MM.1S (cell line): ENCODE measurements at regions not wholly inside any gene's neighbourhood (a gene's known extent, or its start where the extent isn't known, plus 50 kb on each side); places are given as distances from the start of the nearest gene placed in this dataset.

Experiments used
- DNase-seq: peaks from one replicate; pipeline ENCODE4 v3.0.0-alpha.2; 2015
- H2AFZ ChIP-seq: fragments of 300-600 bp; sonication (generic); 2 replicates; pipeline ENCODE4 v1.6.0; 2016; ENCODE audit warnings: antibody characterized with exemption, low read length
- H3F3A ChIP-seq: fragments of 300-600 bp; sonication (generic); 2 replicates; pipeline ENCODE4 v1.6.1; 2016; ENCODE audit warnings: mild to moderate bottlenecking, antibody characterized with exemption, low read length, moderate library complexity, mixed read lengths; ENCODE audit not compliant: insufficient read depth
- H3K27ac ChIP-seq: fragments of 300-600 bp; sonication (generic); 2 replicates; pipeline ENCODE4 v1.5.1; 2016; ENCODE audit warnings: mild to moderate bottlenecking, low read length
- H3K27me3 ChIP-seq: fragments of 300-600 bp; sonication (generic); replicated peaks from 2 replicates; pipeline ENCODE4 v1.6.0; 2016; ENCODE audit warnings: low read length; ENCODE audit not compliant: insufficient read depth
- H3K36me3 ChIP-seq: fragments of 300-600 bp; sonication (generic); replicated peaks from 2 replicates; pipeline ENCODE4 v1.6.1; 2016; ENCODE audit warnings: mild to moderate bottlenecking, low read length, mixed read lengths; ENCODE audit not compliant: insufficient read depth
- H3K4me1 ChIP-seq: fragments of 300-600 bp; sonication (generic); 2 replicates; pipeline ENCODE4 v1.6.1; 2016; ENCODE audit warnings: low read length, mixed read lengths
- H3K4me2 ChIP-seq: fragments of 300-600 bp; sonication (generic); 2 replicates; pipeline ENCODE4 v1.6.0; 2016; ENCODE audit warnings: low read depth, low read length
- H3K4me3 ChIP-seq: fragments of 300-600 bp; sonication (generic); 2 replicates; pipeline ENCODE4 v1.5.1; 2016; ENCODE audit warnings: low read length, mixed read lengths
- H3K79me2 ChIP-seq: fragments of 300-600 bp; sonication (generic); 2 replicates; pipeline ENCODE4 v1.6.1; 2016; ENCODE audit warnings: mixed run types, low read length, mixed read lengths
- H3K9ac ChIP-seq: fragments of 300-600 bp; sonication (generic); 2 replicates; pipeline ENCODE4 v1.6.1; 2016; ENCODE audit warnings: low read length, mixed read lengths
- H3K9me2 ChIP-seq: fragments of 300-600 bp; sonication (generic); replicated peaks from 2 replicates; pipeline ENCODE4 v1.6.1; 2016; ENCODE audit warnings: mild to moderate bottlenecking, low read length, mixed read lengths; ENCODE audit not compliant: insufficient read depth
- H3K9me3 ChIP-seq: fragments of 300-600 bp; sonication (generic); replicated peaks from 2 replicates; pipeline ENCODE4 v1.6.1; 2016; ENCODE audit warnings: mild to moderate bottlenecking, low read length, mixed read lengths; ENCODE audit not compliant: insufficient read depth
- H4K20me1 ChIP-seq: fragments of 300-600 bp; sonication (generic); 2 replicates; pipeline ENCODE4 v1.6.1; 2016; ENCODE audit warnings: mild to moderate bottlenecking, low read length, moderate library complexity, mixed read lengths; ENCODE audit not compliant: insufficient read depth
- CTCF ChIP-seq: fragments of 300-600 bp; sonication (generic); IDR thresholded peaks from 2 replicates; pipeline ENCODE4 v1.5.1; 2016; ENCODE audit warnings: antibody characterized with exemption, low read length, mixed read lengths
- EZH2 ChIP-seq: fragments of 300-600 bp; sonication (generic); optimal IDR thresholded peaks from 2 replicates; pipeline ENCODE3; 2017; ENCODE audit warnings: low read depth, mild to moderate bottlenecking, antibody characterized with exemption, low read length, mixed read lengths
- EZH2phosphoT487 ChIP-seq: fragments of 300-600 bp; sonication (generic); IDR thresholded peaks from 2 replicates; pipeline ENCODE4 v1.6.1; 2018; ENCODE audit warnings: antibody characterized with exemption, low read length

- DNase-seq: peak; percentile 85
- peak; percentile 43 for TF ChIP-seq CTCF
- TF ChIP-seq EZH2phosphoT487: no peak
- H2AFZ ChIP-seq: no peak overlapping the region
- peak overlapping the region; percentile 69 for H3K4me2 ChIP-seq
- H3K27ac ChIP-seq: peak overlapping the region; percentile 25; the same call in 1 of the 2 replicates
- no peak overlapping the region; the same call in 1 of the 2 replicates for H3K9ac ChIP-seq
- no peaks in the 10 kb centered on the region for H3K36me3 ChIP-seq
- H3K9me3 ChIP-seq: no peaks in the 10 kb centered on the region
- H4K20me1 ChIP-seq: no peaks in the 10 kb centered on the region
- H3K79me2 ChIP-seq: peaks cover 29% of the 10 kb centered on the region
- H3K9me2 ChIP-seq: no peaks in the 10 kb centered on the region
- H3K4me1 ChIP-seq: 0 out of 2 replicates have a peak, but pooled peaks cover 3% of the 10 kb centered on the region
- H3F3A ChIP-seq: peaks cover 5% of the 10 kb centered on the region; the same call in 1 of the 2 replicates
- no peaks in the 10 kb centered on the region for H3K27me3 ChIP-seq
- peak overlapping the region; percentile 76 for H3K4me3 ChIP-seq
These were observed 648.7 kb upstream of the DIPK2B start for GRCh38 chrX:45849261-45849862.

- DNase-seq: no peak
- no peak overlapping the region for H3K9ac ChIP-seq
- H3K9me3 ChIP-seq: no peaks in the 10 kb centered on the region
- peaks cover 5% of the 10 kb centered on the region; the same call in 1 of the 2 replicates for H3F3A ChIP-seq
- H3K4me2 ChIP-seq: no peak overlapping the region
- H3K36me3 ChIP-seq: no peaks in the 10 kb centered on the region
- no peaks in the 10 kb centered on the region for H3K27me3 ChIP-seq
- no peaks in the 10 kb centered on the region for H3K9me2 ChIP-seq
- no peak overlapping the region for H3K27ac ChIP-seq
- H2AFZ ChIP-seq: no peak overlapping the region
- H3K79me2 ChIP-seq: peaks cover 29% of the 10 kb centered on the region
- H3K4me1 ChIP-seq: 0 out of 2 replicates have a peak, but pooled peaks cover 3% of the 10 kb centered on the region
- TF ChIP-seq EZH2phosphoT487: no peak
- TF ChIP-seq EZH2: no peak
- TF ChIP-seq CTCF: no peak
- H3K4me3 ChIP-seq: no peak overlapping the region
- no peaks in the 10 kb centered on the region for H4K20me1 ChIP-seq
These were observed 647.3 kb upstream of the DIPK2B start for GRCh38 chrX:45847961-45848360.

GRCh38 chrX:45846328-45846727 is 645.7 kb upstream of the DIPK2B start:
- Histone ChIP-seq H3K27me3 (no peaks in the 10 kb centered on the region), H3K9me2 (no peaks in the 10 kb centered on the region), H3K4me3 (no peak overlapping the region), H3K36me3 (no peaks in the 10 kb centered on the region), H3K27ac (no peak overlapping the region), H3F3A (peaks cover 5% of the 10 kb centered on the region; the same call in 1 of the 2 replicates), H3K79me2 (peaks cover 29% of the 10 kb centered on the region), H3K9me3 (no peaks in the 10 kb centered on the region), H4K20me1 (no peaks in the 10 kb centered on the region), H3K9ac (no peak overlapping the region), H3K4me1 (0 out of 2 replicates have a peak, but pooled peaks cover 3% of the 10 kb centered on the region), H3K4me2 (no peak overlapping the region), H2AFZ (no peak overlapping the region)
- DNase-seq: no peak
- TF ChIP-seq EZH2 (no peak), EZH2phosphoT487 (no peak), CTCF (no peak)
